Upper lobe of left lung (tissue), 4 donors: ENCODE measurements at regions not wholly inside any gene's neighbourhood (a gene's known extent, or its start where the extent isn't known, plus 50 kb on each side); places are given as distances from the start of the nearest gene placed in this dataset.

ENCODE experiments used
- POLR2AphosphoS5 ChIP-seq, 2 donors: sonication (generic); formaldehyde crosslinking; IDR thresholded peaks; one replicate each; pipeline ENCODE4 v1.5.1; 2017; ENCODE audit warnings: antibody characterized with exemption in 2 of 2
- TF ChIP-seq, protein P1 (sequence below), 6 experiments: fragments of 450-650 bp in 4 of 6; fragments of 200-600 bp in 2 of 6; sonication (generic) in 2 of 6; IDR thresholded peaks; one replicate each; pipeline ENCODE4 v1.5.1; 2016 to 2019; ENCODE audit warnings: antibody characterized with exemption in 6 of 6

DNA sequence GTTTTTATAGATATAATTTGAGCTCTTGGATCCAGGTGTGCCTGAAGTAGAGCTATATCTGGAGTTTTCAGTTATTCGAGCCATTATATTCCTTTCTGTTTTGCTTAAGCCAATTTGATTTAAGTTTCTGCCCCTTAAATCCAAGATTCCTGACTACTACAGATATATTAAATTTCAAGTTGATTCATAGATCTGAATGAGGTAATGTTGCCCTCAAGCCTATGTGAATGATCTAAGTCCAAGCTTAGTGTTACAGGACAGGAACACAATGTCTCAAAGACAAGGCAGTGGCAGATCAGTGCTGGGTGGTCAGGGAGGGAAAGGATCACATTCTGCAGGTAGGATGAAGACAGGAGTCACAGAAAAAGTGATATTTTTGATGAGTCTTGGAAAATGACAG lies 75.7 kb upstream of the CTBP2 start:
- TF ChIP-seq, protein P1, sequence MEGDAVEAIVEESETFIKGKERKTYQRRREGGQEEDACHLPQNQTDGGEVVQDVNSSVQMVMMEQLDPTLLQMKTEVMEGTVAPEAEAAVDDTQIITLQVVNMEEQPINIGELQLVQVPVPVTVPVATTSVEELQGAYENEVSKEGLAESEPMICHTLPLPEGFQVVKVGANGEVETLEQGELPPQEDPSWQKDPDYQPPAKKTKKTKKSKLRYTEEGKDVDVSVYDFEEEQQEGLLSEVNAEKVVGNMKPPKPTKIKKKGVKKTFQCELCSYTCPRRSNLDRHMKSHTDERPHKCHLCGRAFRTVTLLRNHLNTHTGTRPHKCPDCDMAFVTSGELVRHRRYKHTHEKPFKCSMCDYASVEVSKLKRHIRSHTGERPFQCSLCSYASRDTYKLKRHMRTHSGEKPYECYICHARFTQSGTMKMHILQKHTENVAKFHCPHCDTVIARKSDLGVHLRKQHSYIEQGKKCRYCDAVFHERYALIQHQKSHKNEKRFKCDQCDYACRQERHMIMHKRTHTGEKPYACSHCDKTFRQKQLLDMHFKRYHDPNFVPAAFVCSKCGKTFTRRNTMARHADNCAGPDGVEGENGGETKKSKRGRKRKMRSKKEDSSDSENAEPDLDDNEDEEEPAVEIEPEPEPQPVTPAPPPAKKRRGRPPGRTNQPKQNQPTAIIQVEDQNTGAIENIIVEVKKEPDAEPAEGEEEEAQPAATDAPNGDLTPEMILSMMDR (IDR thresholded peaks at IDR 0.05): no peak
- TF ChIP-seq POLR2AphosphoS5 (IDR thresholded peaks at IDR 0.05): no peak
